Keratinocyte (primary cell): ENCODE measurements at regions not wholly inside any gene's neighbourhood (a gene's known extent, or its start where the extent isn't known, plus 50 kb on each side); places are given as distances from the start of the nearest gene placed in this dataset.

Experiments used
- DNase-seq: peaks from one replicate; pipeline ENCODE4 v3.0.0-alpha.2; 2011; ENCODE audit warnings: low read depth, missing footprints, low spot score
- FAIRE-seq: peaks from 2 replicates; lab custom pipeline; 2011; peaks lifted over from hg19 to GRCh38; lab: Jason Lieb, UNC
- H2AFZ ChIP-seq: 2 replicates; pipeline ENCODE4 v1.6.0; 2012; ENCODE audit warnings: low read length, control low read depth, inconsistent platforms; ENCODE audit not compliant: control insufficient read depth
- H3K27ac ChIP-seq: 2 replicates; pipeline ENCODE4 v1.5.1; 2011; ENCODE audit warnings: low read length; ENCODE audit not compliant: control insufficient read depth, insufficient read depth
- H3K27me3 ChIP-seq: 3 replicates; pipeline ENCODE4 v1.6.0; 2011; ENCODE audit warnings: low read length; ENCODE audit not compliant: control insufficient read depth, insufficient read depth; ENCODE audit errors: extremely low read depth
- H3K36me3 ChIP-seq, 2 experiments: 2 replicates in 1 of 2; 3 replicates in 1 of 2; pipeline ENCODE4 v1.5.1; 2011; ENCODE audit warnings: low read length in 2 of 2, mild to moderate bottlenecking in 1 of 2; ENCODE audit not compliant: control insufficient read depth in 2 of 2, insufficient read depth in 2 of 2; ENCODE audit errors: extremely low read depth in 1 of 2
- H3K4me1 ChIP-seq: 3 replicates; pipeline ENCODE4 v1.5.1; 2011; ENCODE audit warnings: low read length; ENCODE audit not compliant: control insufficient read depth, insufficient read depth; ENCODE audit errors: extremely low read depth
- H3K4me2 ChIP-seq: 3 replicates; pipeline ENCODE4 v1.6.0; 2011; ENCODE audit warnings: low read depth, low read length; ENCODE audit not compliant: control insufficient read depth, insufficient read depth; ENCODE audit errors: extremely low read depth
- H3K4me3 ChIP-seq, 3 experiments: fragments of 200-600 bp in 1 of 3; sonication (generic) in 1 of 3; 2 replicates in 2 of 3; 3 replicates in 1 of 3; pipeline ENCODE4 v1.5.1; 2011 to 2016; ENCODE audit warnings: low read length in 3 of 3, mild to moderate bottlenecking in 3 of 3, control low read depth in 2 of 3, inconsistent platforms in 1 of 3, low read depth in 1 of 3, mixed read lengths in 1 of 3, mixed run types in 1 of 3, moderate library complexity in 1 of 3; ENCODE audit not compliant: control insufficient read depth in 2 of 3, insufficient read depth in 2 of 3; ENCODE audit errors: extremely low read depth in 1 of 3
- H3K79me2 ChIP-seq: 2 replicates; pipeline ENCODE4 v1.6.0; 2012; ENCODE audit warnings: low read length; ENCODE audit not compliant: control insufficient read depth, insufficient read depth
- H3K9ac ChIP-seq: 3 replicates; pipeline ENCODE4 v1.6.0; 2011; ENCODE audit warnings: low read length; ENCODE audit not compliant: control insufficient read depth, insufficient read depth; ENCODE audit errors: extremely low read depth
- H3K9me1 ChIP-seq: 3 replicates; pipeline ENCODE4 v1.6.0; 2011; ENCODE audit warnings: low read length; ENCODE audit not compliant: control insufficient read depth, insufficient read depth; ENCODE audit errors: extremely low read depth
- H3K9me3 ChIP-seq: 2 replicates; pipeline ENCODE4 v1.5.1; 2012; ENCODE audit warnings: low read depth, low read length; ENCODE audit not compliant: control insufficient read depth
- H4K20me1 ChIP-seq: 3 replicates; pipeline ENCODE4 v1.6.0; 2011; ENCODE audit warnings: low read length; ENCODE audit not compliant: control insufficient read depth, insufficient read depth; ENCODE audit errors: extremely low read depth
- EZH2 ChIP-seq: IDR thresholded peaks from one replicate; pipeline ENCODE4 v1.6.1; 2012; ENCODE audit warnings: inconsistent platforms, mild to moderate bottlenecking, low read length, moderate library complexity
- dilution Hi-C: fragments of 300-500 bp; cut with MboI; formaldehyde crosslinking; loops from one replicate; pipeline ENCODE4 v1.7.0; 2020; ENCODE audit warnings: low sequenced_read_pairs; ENCODE audit not compliant: extremely low pct_ligation_motif_present
- TF ChIP-seq, protein P1 (sequence below), 3 experiments: IDR thresholded peaks in 1 of 3; conservative IDR thresholded peaks in 1 of 3; optimal IDR thresholded peaks in 1 of 3; 2 replicates in 2 of 3; 3 replicates in 1 of 3; pipeline versions ENCODE3 to v1.5.1; 2011; ENCODE audit warnings: low read length in 3 of 3, mild to moderate bottlenecking in 3 of 3, moderate library complexity in 2 of 3, control low read depth in 1 of 3, inconsistent platforms in 1 of 3; ENCODE audit not compliant: insufficient read depth in 2 of 3; ENCODE audit errors: extremely low read depth in 1 of 3

- H3K79me2 ChIP-seq = no peaks in the 10 kb centered on the region
- TF ChIP-seq EZH2 = no peak
- FAIRE-seq = no peak
- DNase-seq = no peak
- dilution Hi-C loops = no loop called here
- H4K20me1 ChIP-seq = no peaks in the 10 kb centered on the region
- H3K4me1 ChIP-seq = no peaks in the 10 kb centered on the region
- no peak overlapping the region for H2AFZ ChIP-seq
- no peak overlapping the region for H3K4me2 ChIP-seq
- H3K9me1 ChIP-seq = no peaks in the 10 kb centered on the region
- no peak overlapping the region for H3K27ac ChIP-seq
- no peaks in the 10 kb centered on the region for H3K27me3 ChIP-seq
- no peaks in the 10 kb centered on the region for H3K9me3 ChIP-seq
- no peak overlapping the region for H3K4me3 ChIP-seq
- H3K9ac ChIP-seq = no peak overlapping the region
- no peaks in the 10 kb centered on the region for H3K36me3 ChIP-seq
Observed at GRCh38 chr11:38667359-38667758, 2069.3 kb upstream of the RAG2 start.

DNA sequence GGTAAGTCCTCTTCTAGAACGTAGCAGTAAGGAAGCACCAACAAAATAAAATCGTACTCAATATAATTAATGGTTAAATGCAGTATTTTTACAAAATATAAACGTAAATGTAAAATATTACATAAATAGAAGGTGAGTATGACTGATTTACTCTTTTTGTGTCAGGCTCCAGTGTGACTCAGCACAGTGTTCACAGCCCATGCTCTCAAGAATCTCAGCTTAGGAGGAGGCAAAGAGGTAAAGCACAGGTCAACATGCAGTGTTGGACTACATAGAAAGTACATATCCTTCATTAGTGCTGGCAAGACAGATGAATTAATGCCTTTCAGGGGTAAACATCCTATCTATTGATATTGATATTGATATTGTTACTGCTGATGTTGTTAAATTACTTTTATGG is 2050.6 kb upstream of the RAG2 start:
- TF ChIP-seq, protein P1, sequence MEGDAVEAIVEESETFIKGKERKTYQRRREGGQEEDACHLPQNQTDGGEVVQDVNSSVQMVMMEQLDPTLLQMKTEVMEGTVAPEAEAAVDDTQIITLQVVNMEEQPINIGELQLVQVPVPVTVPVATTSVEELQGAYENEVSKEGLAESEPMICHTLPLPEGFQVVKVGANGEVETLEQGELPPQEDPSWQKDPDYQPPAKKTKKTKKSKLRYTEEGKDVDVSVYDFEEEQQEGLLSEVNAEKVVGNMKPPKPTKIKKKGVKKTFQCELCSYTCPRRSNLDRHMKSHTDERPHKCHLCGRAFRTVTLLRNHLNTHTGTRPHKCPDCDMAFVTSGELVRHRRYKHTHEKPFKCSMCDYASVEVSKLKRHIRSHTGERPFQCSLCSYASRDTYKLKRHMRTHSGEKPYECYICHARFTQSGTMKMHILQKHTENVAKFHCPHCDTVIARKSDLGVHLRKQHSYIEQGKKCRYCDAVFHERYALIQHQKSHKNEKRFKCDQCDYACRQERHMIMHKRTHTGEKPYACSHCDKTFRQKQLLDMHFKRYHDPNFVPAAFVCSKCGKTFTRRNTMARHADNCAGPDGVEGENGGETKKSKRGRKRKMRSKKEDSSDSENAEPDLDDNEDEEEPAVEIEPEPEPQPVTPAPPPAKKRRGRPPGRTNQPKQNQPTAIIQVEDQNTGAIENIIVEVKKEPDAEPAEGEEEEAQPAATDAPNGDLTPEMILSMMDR (optimal IDR thresholded peaks at IDR 0.05 in 1 of 3, IDR thresholded peaks at IDR 0.05 in 1 of 3, conservative IDR thresholded peaks at IDR 0.05 in 1 of 3; ENCODE audit: extremely low read depth in 1 of 3, insufficient read depth in 2 of 3, low read length in 3 of 3) = no peak
- no peak for TF ChIP-seq EZH2
- Histone ChIP-seq H3K27me3 (no peaks in the 10 kb centered on the region), H2AFZ (no peak overlapping the region), H3K36me3 (no peaks in the 10 kb centered on the region), H3K27ac (no peak overlapping the region), H3K4me2 (no peak overlapping the region), H3K9ac (no peak overlapping the region), H3K9me1 (no peaks in the 10 kb centered on the region), H3K4me1 (no peaks in the 10 kb centered on the region), H4K20me1 (no peaks in the 10 kb centered on the region), H3K79me2 (no peaks in the 10 kb centered on the region), H3K4me3 (no peak overlapping the region), H3K9me3 (no peaks in the 10 kb centered on the region)
- dilution Hi-C loops = no loop called here
- FAIRE-seq (no peak), DNase-seq (no peak)

GRCh38 chr11:38646382-38646781 is 2048.3 kb upstream of the RAG2 start:
- Histone ChIP-seq H3K36me3 (no peaks in the 10 kb centered on the region), H3K27me3 (no peaks in the 10 kb centered on the region), H2AFZ (no peak overlapping the region), H3K79me2 (no peaks in the 10 kb centered on the region), H3K4me2 (no peak overlapping the region), H3K27ac (no peak overlapping the region), H3K9me3 (peaks cover 2% of the 10 kb centered on the region), H3K9me1 (no peaks in the 10 kb centered on the region), H3K4me1 (no peaks in the 10 kb centered on the region), H3K4me3 (no peak overlapping the region), H3K9ac (no peak overlapping the region), H4K20me1 (no peaks in the 10 kb centered on the region)
- dilution Hi-C loops = no loop called here
- DNase-seq = no peak
- no peak for FAIRE-seq
- no peak for TF ChIP-seq EZH2
- TF ChIP-seq, protein P1 (optimal IDR thresholded peaks at IDR 0.05 in 1 of 3, IDR thresholded peaks at IDR 0.05 in 1 of 3, conservative IDR thresholded peaks at IDR 0.05 in 1 of 3; ENCODE audit: extremely low read depth in 1 of 3, insufficient read depth in 2 of 3, low read length in 3 of 3) = no peak
